HG02759 (cell line): ENCODE measurements at regions not wholly inside any gene's neighbourhood (a gene's known extent, or its start where the extent isn't known, plus 50 kb on each side); places are given as distances from the start of the nearest gene placed in this dataset.

Experiments used
- ATAC-seq: cut with Tn5 transposase; IDR thresholded peaks from one replicate; pipeline ENCODE4 v1.9.1; 2021; ENCODE audit warnings: mild to moderate bottlenecking, moderate library complexity; ENCODE audit not compliant: unreplicated experiment

- ATAC-seq: no peak
Observed at GRCh38 chr3:81932681-81933080, 171.2 kb upstream of the GBE1 start.

DNA sequence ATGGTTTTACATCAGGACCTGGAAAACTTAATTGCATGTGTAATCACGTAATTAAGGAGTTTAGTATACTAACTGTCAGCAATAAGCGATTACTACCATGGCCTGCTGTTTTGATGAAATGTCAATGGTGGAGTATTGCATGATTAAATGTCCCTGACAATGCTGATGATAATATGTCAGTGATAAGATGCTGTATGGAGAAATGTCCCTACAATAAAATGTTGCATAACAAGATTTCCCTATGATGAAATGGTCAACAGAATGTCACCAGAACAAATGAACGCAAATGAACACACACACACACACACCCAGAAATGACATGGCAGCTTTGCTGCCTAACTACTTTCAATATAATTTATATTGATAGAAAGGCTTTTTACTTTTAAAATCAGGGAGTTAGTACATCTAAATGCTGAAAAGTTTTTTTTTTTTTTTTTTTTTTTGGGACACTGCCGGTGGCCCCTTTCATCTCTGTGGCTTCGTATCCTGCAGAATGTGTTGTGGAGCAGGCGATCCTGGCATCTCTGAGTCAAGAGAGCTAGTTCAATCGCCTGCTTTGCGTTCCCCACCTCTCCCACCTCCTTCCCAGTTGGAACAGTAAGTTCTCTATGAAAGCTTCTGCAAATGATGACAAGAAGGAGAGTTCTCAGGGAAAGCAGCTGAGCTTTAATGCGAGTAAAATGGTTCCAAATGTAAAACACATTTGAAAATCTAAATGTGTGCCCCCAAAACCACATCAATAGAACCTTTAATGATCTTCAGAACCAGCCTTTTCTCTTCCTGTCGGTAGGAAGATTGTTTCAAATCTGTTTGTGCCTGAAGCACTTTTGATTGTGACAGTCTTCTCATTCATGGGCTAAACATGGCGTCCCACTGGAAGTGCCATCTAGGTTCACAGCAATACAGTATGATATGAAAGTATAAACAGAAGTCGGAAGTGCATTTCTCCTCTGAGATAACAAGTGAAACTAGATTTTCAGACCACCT lies 170.1 kb upstream of the GBE1 start:
- ATAC-seq: no peak

DNA sequence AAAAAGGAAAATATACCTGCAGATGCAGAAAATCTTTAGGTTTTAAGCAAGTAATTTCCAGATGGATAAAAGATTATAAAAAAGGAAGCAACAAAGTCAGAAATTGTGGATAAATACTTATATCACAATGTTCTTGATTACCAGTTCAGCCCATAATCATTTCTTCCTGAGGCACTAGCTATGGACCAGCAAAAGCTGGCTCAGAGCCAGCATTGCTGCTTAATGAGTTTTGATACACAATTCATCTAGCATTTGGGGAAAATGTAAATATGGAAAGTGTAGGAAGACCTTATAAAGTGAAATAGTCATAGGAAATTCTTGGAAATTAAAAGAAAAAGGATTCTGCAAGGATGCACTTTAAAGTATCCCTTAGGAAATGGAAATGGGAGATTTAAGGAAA lies 168.3 kb upstream of the GBE1 start:
- no peak for ATAC-seq

DNA sequence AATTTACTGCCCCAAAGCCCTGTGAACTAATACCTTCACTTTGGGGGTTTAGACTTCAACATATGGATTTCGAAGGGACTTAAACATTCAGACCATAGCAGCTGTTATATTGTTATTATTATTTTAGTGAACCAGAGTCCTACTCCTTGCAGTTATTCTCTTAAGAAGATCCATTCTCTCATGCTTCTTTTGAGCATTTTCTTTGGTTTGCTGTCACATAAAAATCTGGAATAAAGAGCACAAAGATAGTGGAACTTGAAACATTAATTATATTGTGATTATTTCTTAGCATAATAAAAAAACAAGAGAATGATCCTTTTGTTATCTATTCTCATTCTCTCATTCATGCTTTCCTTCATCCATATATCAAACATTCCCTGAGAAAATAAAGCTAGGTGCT lies 166.4 kb upstream of the GBE1 start:
- ATAC-seq: no peak

DNA sequence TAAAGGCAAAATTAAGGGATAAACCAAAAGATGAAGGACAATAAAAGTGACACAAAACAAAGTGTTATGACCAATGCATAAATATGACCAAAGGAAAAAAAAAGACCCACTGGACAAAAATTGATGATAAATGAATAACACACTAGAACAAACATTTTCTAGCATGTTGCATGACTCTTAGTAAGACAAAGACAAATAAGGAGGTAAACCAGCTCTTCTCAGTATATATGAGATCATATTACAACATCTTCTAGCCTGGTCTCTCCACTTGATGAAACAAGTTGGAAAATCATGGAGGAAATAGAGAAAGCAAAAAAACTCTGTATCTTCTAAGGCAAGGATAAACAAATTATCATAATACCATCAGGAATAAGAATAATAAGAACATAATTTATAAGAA lies 163.9 kb upstream of the GBE1 start:
- no peak for ATAC-seq

DNA sequence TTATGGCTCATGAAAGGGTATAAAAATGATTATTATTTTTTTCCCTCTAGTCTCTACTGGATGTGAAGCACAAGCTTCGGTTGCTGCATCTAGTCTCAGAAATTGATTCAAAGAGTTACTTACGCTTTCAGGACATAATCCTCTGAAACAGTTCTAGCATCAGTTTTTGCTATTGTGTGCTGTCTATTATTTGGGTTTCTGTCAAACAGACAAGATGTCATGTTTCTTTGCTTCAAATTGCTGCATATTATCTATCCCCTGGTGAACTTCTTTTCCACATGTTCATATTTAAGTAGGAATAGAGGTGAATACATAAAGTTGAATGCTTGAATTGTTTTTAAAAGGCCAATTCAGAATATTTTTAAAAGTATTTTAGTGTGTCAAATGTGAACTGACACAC lies 161.6 kb upstream of the GBE1 start:
- no peak for ATAC-seq

GRCh38 chr3:81922404-81922803 lies 161.0 kb upstream of the GBE1 start:
- no peak for ATAC-seq

DNA sequence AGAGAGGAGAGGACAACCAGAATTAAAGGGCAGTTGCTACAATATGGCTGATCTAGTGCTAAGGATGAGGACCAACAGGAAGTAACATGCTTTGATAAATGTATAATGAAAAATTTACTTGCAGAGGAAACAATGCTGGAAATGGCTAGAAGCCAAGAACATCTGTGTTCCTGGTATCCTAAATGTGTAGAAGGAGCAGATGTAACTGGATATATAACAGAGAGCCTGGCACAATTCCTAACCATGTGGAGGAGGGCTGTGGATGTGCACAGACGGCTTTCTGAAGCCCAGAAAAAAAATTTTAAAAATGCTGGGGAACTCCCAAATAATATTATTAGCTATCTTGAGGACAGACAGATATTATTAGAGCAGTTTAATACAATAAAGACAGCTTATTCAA lies 159.4 kb upstream of the GBE1 start:
- no peak for ATAC-seq

DNA sequence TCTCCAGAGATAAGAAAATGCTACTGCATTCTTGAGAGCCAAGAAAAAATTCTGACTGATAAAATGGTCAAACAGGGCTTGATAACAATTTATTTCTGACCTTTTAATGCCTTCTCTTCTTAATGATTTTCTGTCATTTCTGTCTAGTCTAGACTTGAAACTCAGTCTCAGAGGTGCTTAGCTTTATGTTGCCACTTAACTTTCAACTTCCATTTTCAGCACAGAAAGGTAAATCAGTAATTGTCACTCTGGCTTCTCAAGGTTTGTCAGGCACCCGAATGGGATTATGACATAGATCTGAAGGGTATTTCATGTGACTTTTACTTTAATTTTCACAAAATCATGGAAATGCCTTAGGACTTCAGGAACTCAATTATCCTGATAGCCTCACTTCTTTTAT lies 155.4 kb upstream of the GBE1 start:
- ATAC-seq: no peak

DNA sequence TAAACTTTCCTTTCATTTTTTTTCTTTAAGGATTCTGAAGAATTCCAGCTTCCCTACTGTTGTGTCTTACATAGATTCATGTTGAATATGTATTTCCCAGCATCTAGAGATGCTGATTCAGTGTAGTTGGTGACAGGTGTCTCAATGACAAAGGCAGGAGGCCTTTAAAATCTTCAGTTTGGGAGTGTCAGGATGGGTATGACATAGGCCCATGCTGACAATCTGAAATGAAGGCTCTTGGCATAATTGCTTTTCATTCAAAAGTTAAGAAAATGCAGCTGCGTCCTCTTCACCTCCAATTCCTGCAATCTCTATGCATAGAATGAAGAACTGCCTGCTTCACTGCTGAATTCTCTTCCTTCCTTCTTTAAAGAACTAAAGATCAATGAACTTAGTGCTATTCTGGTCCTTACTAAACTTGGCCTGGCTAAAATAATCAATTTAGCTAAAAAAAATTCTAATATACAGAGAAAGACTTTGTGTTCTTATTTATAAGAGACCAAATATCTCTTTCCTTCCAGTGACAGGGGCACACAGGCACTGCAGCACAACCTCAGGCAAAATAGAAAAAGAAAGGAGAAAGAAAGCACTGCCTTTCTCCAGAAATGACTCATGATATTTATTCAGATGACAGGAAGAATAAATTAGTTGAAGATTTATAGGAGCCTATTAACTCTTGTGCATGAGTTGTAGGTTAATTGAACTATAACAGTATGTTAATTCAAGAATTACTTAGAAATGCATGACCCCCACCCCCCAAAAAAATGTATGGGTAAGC lies 152.6 kb upstream of the GBE1 start:
- no peak for ATAC-seq

DNA sequence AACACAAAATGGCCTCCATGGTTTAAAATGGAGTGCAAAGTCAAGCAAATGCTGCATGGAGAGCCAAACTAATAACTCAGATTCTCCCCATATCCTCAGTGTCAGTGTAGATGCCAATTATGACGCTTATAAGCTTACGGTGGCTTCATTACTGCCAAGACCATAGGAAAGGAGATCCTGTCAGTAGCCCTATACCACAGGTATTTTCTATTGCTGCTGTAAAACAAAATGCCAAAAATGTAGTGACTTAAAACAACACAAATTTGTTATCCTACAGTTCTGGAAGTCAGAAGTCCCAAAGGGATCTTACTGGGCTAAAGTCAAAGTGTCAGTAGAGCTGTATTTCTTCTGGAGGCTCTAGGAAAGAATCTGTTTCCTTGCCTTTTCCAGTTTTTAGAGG lies 149.8 kb upstream of the GBE1 start:
- ATAC-seq: no peak

DNA sequence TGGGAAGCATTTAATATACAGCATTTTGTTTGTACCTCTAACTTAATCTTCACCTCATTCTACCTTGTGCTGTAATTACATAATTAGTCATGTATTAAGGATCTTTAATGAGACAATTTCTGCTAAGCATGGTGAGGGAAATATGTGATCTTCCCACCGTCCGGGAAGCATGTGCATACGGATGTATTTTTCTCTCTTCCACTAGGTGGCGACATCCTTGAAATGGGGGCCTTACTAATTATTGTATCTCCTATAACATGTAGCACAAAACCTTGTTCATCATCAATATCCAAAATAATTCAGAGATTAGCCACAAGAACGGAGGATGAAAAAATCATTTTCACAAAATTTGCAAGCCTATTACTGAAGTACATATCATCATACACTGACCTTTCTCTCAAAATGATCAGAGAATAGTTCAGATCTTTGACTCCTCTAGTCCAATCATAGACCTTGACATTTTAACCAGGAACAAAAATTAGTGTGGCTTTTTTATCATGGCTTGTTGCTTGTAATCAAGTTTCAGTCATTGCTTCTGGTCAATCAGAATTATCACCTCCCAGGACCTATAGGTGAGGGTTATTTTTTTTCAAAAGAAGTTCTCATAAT lies 148.9 kb upstream of the GBE1 start:
- ATAC-seq: peak; percentile 88

DNA sequence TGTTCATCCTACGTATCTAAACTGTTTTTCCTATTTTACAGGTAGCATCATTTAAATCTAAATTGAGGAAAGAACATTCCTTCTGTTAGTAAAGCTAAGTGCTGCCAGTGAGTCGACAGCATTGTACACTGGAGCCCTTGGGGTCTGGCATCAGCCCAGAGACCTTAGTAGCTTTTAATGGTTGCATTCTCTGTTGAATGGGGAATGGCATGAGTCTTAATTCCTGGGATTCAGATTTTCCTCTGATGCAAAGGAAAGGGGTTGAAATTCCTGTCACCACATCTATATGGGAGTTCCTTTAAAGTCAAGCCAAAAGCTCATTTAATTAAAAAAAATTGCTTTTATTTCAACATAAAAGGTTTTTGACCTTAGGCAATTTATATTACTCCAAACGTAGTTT lies 148.4 kb upstream of the GBE1 start:
- ATAC-seq: no peak

DNA sequence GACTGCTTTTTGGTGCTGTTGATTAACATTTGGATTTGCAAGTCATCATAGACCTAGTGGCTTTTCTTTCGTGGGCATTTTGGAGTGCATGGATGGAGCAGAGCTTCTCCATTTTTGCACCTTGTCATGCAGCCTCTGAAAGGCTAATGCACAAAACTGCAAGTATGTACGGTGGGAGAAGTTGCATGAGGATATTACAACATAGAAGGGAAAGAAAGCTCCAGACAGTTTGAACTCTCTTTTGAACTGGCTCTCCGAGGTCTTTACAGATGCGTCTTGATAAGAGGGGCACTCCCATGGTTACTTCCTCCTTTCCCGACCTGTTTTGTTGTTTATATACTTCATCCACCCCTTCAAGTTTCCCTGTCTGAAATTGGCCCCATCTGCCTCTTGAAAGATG lies 147.1 kb upstream of the GBE1 start:
- no peak for ATAC-seq

GRCh38 chr3:81898336-81898735 lies 136.9 kb upstream of the GBE1 start:
- ATAC-seq: no peak

- no peak for ATAC-seq
Observed at GRCh38 chr3:81894598-81894997, 133.2 kb upstream of the GBE1 start.

DNA sequence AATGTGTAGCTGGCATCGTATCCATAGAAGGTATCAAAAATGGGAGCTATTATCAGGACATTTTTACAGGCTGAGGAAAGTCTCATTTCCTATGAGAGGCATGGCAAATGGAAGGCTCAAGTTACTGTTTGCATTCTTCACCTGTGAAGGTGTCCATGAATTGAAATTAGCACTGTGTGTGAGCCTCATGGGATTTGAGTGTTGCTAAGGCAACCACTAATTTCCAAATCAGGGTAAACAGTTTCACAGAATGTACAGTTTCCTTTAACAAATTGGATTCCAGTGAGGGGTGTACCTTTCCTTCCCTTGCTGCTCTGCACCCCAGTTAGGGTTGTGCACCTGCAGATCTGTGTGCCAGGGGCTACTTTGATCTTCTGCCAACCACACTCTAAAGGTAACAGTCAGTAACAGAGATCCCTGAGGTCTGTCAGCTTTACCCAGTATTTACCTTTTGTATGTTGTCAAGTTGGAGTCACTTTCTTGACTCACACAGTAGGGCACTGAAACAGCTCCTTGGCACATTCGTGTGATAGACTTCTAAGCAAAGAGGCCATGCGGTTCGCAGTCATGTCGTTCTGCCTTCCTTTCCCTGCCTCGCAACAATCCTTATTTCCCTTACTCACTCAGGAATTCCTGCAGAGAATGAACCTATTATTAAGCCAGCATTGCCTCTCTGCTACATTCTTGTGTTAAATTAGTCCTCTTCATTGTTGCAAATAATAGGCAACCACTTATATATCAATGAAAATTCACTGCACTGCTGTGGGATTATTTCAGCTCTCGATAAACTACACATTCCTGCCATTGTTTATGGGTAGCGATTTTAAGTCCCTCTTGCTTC lies 129.8 kb upstream of the GBE1 start:
- ATAC-seq: no peak

- ATAC-seq: no peak
Observed at GRCh38 chr3:81888914-81889557, 127.6 kb upstream of the GBE1 start.

DNA sequence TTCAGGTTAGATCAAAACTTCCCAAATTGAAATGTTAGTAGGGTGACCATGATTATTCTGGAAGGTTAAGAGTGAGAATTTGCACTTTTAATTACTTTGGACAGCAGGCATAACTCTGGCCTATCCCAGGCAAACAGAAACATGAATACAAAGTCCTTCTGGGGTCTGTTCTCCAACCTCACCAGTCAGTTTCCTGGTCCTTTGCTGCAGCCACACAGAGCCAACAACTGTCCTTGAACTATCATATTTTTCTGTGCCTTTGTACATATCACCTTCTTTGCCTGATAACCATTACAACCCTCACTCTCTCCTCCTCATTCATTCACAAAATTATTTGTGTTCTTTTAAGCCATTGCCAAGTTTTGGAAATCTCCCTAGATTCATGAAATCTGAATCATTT lies 126.0 kb upstream of the GBE1 start:
- ATAC-seq: no peak

DNA sequence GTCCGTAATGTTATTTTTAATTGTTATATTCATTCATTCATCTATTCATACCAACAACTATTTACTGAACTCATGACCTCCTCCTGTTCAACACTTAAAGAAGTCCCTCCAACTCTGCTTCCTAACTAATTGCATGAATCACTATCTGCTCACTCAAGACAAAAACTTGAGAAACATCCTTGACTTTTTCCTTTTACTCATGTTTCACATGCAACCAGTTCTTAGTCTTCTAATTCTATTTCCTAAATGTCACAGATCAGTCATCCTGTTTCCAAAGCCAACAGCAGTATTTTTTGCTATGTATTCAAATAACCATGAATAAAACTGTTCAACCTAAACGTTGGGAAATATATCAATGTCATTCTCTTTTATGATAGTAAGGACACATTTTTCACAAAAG lies 124.6 kb upstream of the GBE1 start:
- ATAC-seq: no peak
